ENCODE measurements at regions not wholly inside any gene's neighbourhood (a gene's known extent, or its start where the extent isn't known, plus 50 kb on each side); places are given as distances from the start of the nearest gene placed in this dataset.

DNA sequence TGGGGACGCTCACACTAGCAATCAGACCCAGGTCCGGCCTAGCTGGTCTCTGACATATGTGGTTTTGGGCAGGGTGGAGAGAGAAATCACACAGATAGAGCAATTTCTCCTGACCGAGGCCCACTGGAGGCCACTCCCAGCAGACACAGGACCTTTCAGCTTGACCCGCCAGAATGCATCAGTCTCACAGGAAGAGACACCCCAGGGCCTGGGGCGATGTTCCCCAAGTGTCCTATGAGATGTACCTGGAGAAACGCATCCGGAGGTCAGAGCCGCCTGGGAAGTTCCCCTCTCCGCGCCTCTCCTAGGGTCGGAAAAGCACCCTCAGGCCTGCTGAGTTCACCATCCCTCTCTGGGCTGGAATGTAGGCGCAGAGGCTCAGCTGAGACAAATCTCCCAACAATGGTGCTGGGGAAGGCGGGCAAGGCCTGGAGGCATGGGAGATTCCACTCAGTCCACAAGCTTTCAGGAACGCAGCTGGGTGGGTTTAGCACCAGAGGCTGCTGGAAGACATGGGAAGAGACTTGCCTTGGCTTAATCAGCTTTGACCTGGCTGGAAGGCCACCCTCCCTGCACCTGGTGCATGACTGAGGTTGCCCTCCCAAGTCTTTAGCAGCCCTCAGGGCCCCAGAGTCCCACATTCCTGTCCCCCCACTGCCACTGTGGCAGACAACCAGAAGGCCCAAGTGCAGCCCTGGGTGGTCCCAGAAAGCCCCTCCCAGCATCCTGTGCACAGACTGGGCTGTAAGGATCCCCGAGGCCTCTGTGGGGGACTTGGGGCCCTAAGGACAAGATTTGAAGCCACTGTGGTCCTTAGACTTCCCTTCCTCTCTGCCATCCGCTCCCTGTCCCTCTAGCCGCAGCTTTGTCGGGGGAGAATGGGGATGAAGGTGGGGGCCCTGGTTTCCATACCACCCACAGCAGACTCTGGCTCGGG is 57.5 kb downstream of the RTL6 start:
- no peaks in the 10 kb centered on the region for H3K79me2 ChIP-seq (replicated peaks; ENCODE audit: insufficient read depth, low read length)
- no peaks in the 10 kb centered on the region for H3K36me3 ChIP-seq (ENCODE audit: insufficient read depth, low read length)
- no peaks in the 10 kb centered on the region for H3F3A ChIP-seq (ENCODE audit: insufficient read depth, low read length, poor library complexity, severe bottlenecking)
- no peaks in the 10 kb centered on the region for H3K9me3 ChIP-seq (ENCODE audit: low read length)
- TF ChIP-seq SMC3 (conservative IDR thresholded peaks at IDR 0.05; ENCODE audit: poor library complexity) = no peak
- TF ChIP-seq, protein P1, sequence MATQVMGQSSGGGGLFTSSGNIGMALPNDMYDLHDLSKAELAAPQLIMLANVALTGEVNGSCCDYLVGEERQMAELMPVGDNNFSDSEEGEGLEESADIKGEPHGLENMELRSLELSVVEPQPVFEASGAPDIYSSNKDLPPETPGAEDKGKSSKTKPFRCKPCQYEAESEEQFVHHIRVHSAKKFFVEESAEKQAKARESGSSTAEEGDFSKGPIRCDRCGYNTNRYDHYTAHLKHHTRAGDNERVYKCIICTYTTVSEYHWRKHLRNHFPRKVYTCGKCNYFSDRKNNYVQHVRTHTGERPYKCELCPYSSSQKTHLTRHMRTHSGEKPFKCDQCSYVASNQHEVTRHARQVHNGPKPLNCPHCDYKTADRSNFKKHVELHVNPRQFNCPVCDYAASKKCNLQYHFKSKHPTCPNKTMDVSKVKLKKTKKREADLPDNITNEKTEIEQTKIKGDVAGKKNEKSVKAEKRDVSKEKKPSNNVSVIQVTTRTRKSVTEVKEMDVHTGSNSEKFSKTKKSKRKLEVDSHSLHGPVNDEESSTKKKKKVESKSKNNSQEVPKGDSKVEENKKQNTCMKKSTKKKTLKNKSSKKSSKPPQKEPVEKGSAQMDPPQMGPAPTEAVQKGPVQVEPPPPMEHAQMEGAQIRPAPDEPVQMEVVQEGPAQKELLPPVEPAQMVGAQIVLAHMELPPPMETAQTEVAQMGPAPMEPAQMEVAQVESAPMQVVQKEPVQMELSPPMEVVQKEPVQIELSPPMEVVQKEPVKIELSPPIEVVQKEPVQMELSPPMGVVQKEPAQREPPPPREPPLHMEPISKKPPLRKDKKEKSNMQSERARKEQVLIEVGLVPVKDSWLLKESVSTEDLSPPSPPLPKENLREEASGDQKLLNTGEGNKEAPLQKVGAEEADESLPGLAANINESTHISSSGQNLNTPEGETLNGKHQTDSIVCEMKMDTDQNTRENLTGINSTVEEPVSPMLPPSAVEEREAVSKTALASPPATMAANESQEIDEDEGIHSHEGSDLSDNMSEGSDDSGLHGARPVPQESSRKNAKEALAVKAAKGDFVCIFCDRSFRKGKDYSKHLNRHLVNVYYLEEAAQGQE (IDR thresholded peaks at IDR 0.05; ENCODE audit: borderline replicate concordance) = no peak
- no peak for TF ChIP-seq RAD21 (conservative IDR thresholded peaks at IDR 0.05)
- no peak for TF ChIP-seq EZH2 (IDR thresholded peaks at IDR 0.05; ENCODE audit: borderline replicate concordance, insufficient read depth, low read length, poor library complexity, severe bottlenecking)
- TF ChIP-seq EP300 (conservative IDR thresholded peaks at IDR 0.05; ENCODE audit: poor library complexity, severe bottlenecking) = no peak
- TF ChIP-seq MXI1 (conservative IDR thresholded peaks at IDR 0.05; ENCODE audit: poor library complexity, severe bottlenecking) = no peak
- no peak for TF ChIP-seq TAF1 (IDR thresholded peaks at IDR 0.05; ENCODE audit: low read depth)
- no peak for TF ChIP-seq POLR2AphosphoS5 (IDR thresholded peaks at IDR 0.05)
- TF ChIP-seq, protein P2, sequence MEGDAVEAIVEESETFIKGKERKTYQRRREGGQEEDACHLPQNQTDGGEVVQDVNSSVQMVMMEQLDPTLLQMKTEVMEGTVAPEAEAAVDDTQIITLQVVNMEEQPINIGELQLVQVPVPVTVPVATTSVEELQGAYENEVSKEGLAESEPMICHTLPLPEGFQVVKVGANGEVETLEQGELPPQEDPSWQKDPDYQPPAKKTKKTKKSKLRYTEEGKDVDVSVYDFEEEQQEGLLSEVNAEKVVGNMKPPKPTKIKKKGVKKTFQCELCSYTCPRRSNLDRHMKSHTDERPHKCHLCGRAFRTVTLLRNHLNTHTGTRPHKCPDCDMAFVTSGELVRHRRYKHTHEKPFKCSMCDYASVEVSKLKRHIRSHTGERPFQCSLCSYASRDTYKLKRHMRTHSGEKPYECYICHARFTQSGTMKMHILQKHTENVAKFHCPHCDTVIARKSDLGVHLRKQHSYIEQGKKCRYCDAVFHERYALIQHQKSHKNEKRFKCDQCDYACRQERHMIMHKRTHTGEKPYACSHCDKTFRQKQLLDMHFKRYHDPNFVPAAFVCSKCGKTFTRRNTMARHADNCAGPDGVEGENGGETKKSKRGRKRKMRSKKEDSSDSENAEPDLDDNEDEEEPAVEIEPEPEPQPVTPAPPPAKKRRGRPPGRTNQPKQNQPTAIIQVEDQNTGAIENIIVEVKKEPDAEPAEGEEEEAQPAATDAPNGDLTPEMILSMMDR (IDR thresholded peaks at IDR 0.05; ENCODE audit: poor library complexity, severe bottlenecking) = no peak
- H3K9ac ChIP-seq (ENCODE audit: low read length) = no peak overlapping the region
- no peak overlapping the region for H3K27ac ChIP-seq (ENCODE audit: low read length)
- H3K9me2 ChIP-seq (ENCODE audit: insufficient read depth, low read length) = no peaks in the 10 kb centered on the region
- no peaks in the 10 kb centered on the region for H3K27me3 ChIP-seq (ENCODE audit: insufficient read depth, low read depth, low read length)
- H3K4me3 ChIP-seq (ENCODE audit: low read length) = no peak overlapping the region
- no peaks in the 10 kb centered on the region for H4K20me1 ChIP-seq (ENCODE audit: insufficient read depth)
- H3K4me2 ChIP-seq (ENCODE audit: low read length) = no peak overlapping the region
- H2AFZ ChIP-seq (ENCODE audit: low read depth, low read length) = no peak overlapping the region

DNA sequence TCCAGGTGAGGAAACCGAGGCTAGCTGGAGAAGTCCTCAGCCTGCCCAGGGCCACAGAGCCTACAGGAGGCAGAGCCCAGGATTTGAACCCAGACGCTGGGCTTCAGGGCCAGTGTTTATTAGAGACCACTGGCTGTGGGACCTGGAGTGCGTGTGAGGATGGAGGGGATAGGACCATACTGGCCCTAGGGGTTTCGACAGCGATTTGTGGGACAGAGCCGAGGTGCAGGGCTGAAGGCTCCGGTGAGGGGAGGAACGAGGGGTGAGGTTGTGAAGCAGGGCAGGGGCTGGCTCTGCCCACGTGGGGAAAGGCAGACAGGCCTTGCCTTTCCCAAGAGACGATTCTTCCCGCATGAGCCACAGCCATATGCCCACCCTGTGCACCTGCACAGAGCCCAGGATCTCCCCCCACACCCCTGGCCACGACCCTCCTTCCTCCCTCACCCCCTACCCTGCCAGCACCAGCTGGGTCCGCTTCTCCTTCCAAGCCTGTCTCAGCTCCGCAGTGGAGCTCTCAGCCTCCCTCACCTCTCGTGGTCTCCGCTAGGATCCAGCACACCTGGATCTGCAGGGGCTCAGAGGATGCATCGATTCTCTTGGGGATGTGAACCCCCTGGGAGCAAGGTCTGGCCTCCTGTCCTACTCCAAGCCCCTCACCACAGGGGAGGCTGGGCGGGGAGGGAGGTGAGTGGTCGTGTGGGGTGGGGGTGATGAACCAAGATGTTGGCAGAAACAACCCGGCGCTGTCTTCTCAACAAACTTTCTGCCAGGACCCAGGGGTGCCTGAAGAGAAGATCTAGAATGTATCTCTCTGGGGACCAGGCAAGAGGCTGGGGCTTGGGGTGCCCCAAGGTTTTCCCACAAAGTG is 58.4 kb downstream of the RTL6 start:
- no peaks in the 10 kb centered on the region for H3K9me3 ChIP-seq (ENCODE audit: low read length)
- no peaks in the 10 kb centered on the region for H3F3A ChIP-seq (ENCODE audit: insufficient read depth, low read length, poor library complexity, severe bottlenecking)

More for the DNA sequence above, 58.4 kb downstream of the RTL6 start:
- Histone ChIP-seq H3K9me2 (ENCODE audit: insufficient read depth, low read length) (no peaks in the 10 kb centered on the region), H3K4me3 (ENCODE audit: low read length) (no peak overlapping the region), H3K9ac (ENCODE audit: low read length) (no peak overlapping the region), H3K4me2 (ENCODE audit: low read length) (no peak overlapping the region), H4K20me1 (ENCODE audit: insufficient read depth) (no peaks in the 10 kb centered on the region), H3K27me3 (ENCODE audit: insufficient read depth, low read depth, low read length) (no peaks in the 10 kb centered on the region), H3K79me2 (replicated peaks; ENCODE audit: insufficient read depth, low read length) (no peaks in the 10 kb centered on the region), H3K36me3 (ENCODE audit: insufficient read depth, low read length) (no peaks in the 10 kb centered on the region), H3K27ac (ENCODE audit: low read length) (no peak overlapping the region), H2AFZ (ENCODE audit: low read depth, low read length) (no peak overlapping the region)
- TF ChIP-seq, protein P2 (IDR thresholded peaks at IDR 0.05; ENCODE audit: poor library complexity, severe bottlenecking) = no peak
- no peak for TF ChIP-seq POLR2AphosphoS5 (IDR thresholded peaks at IDR 0.05)
